ENCODE measurements at regions not wholly inside any gene's neighbourhood (a gene's known extent, or its start where the extent isn't known, plus 50 kb on each side); places are given as distances from the start of the nearest gene placed in this dataset.

GRCh38 chr6:51490101-51490500, 597.3 kb downstream of the PKHD1 start:
- intact Hi-C loops (cut with micrococcal nuclease; ENCODE audit: unreplicated experiment), result no loop called here
- Histone ChIP-seq H3K27ac (ENCODE audit: control insufficient read depth, insufficient read depth) (no peak overlapping the region), H3K4me3 (no peak overlapping the region), H3K79me2 (ENCODE audit: control insufficient read depth, insufficient read depth, low read length) (no peaks in the 10 kb centered on the region), H3K27me3 (replicated peaks in 1 of 2; ENCODE audit: control insufficient read depth in 2 of 2, insufficient read depth in 2 of 2, low read length in 1 of 2) (no peaks in the 10 kb centered on the region), H3K9ac (ENCODE audit: control insufficient read depth, insufficient read depth, low read length) (no peak overlapping the region), H3K4me2 (ENCODE audit: control insufficient read depth, insufficient read depth) (no peak overlapping the region), H3K4me1 (ENCODE audit: control insufficient read depth, insufficient read depth, low read length) (no peaks in the 10 kb centered on the region), H2AFZ (ENCODE audit: control insufficient read depth, low read depth, low read length) (no peak overlapping the region), H3K36me3 (ENCODE audit: control insufficient read depth in 2 of 2, insufficient read depth in 2 of 2, low read length in 1 of 2) (no peaks in the 10 kb centered on the region), H4K20me1 (ENCODE audit: control insufficient read depth, insufficient read depth) (no peaks in the 10 kb centered on the region), H3K9me3 (replicated peaks; ENCODE audit: control insufficient read depth, insufficient read depth, low read length) (no peaks in the 10 kb centered on the region)
- ATAC-seq, result no peak
- ChIA-PET CTCF (interaction anchor here (0.8 kb wide), 1 partner anchor 30 kb away, joined by 3 read pairs; no protein-coding TSS in a partner anchor), RAD21 (ENCODE audit: unreplicated experiment) (no interaction called here), POLR2A (no interaction called here), SMC1A (ENCODE audit: uncharacterized antibody, unreplicated experiment) (interaction anchor here (0.7 to 1.4 kb wide), 2 partner anchors 10 to 13 kb away, joined by 3 read pairs; no protein-coding TSS in a partner anchor)
- DNase-seq (ENCODE audit: low read depth, low spot score), result no peak
- FAIRE-seq, result no peak
- BruUV-seq (replicated peaks), result no TSS peak
- WGBS (ENCODE audit: insufficient coverage, insufficient replicate concordance, low lambda C conversion rate, missing lambda C conversion rate), result 0% methylated on average over 1 of the region's 1 CpG
- in situ Hi-C loops (cut with MboI), result no loop called here
- TF ChIP-seq EP300 (IDR thresholded peaks at IDR 0.05; ENCODE audit: borderline replicate concordance in 1 of 2, control insufficient read depth in 1 of 2, low read depth in 2 of 2, low read length in 2 of 2) (no peak), RUNX3 (IDR thresholded peaks at IDR 0.05; ENCODE audit: low read length) (no peak), CHD1 (IDR thresholded peaks at IDR 0.05; ENCODE audit: low read depth, low read length) (no peak), KDM1A (IDR thresholded peaks at IDR 0.05; ENCODE audit: borderline replicate concordance) (no peak), ZNF274 (IDR thresholded peaks at IDR 0.05; ENCODE audit: insufficient read depth, insufficient read length) (no peak), RELB (IDR thresholded peaks at IDR 0.05; ENCODE audit: low read depth) (no peak), SMC3 (IDR thresholded peaks at IDR 0.05; ENCODE audit: borderline replicate concordance, low read length) (no peak), CBX3 (IDR thresholded peaks at IDR 0.05; ENCODE audit: borderline replicate concordance, low read depth) (no peak), HCFC1 (IDR thresholded peaks at IDR 0.05; ENCODE audit: low read length) (no peak), POLR2AphosphoS5 (IDR thresholded peaks at IDR 0.05; ENCODE audit: low read length) (no peak), SREBF1 (IDR thresholded peaks at IDR 0.05; ENCODE audit: low read length) (no peak), CEBPZ (IDR thresholded peaks at IDR 0.05; ENCODE audit: low read depth, low read length) (no peak), RBBP5 (conservative IDR thresholded peaks at IDR 0.05) (no peak), ZNF217 (IDR thresholded peaks at IDR 0.05) (no peak), ETV6 (conservative IDR thresholded peaks at IDR 0.05 in 1 of 2, IDR thresholded peaks at IDR 0.05 in 1 of 2; ENCODE audit: borderline replicate concordance in 1 of 2, low read depth in 1 of 2) (no peak), TCF7 (IDR thresholded peaks at IDR 0.05; ENCODE audit: borderline replicate concordance) (no peak), RCOR1 (conservative IDR thresholded peaks at IDR 0.05; ENCODE audit: low read depth, low read length) (no peak)
- TF ChIP-seq, protein P1, sequence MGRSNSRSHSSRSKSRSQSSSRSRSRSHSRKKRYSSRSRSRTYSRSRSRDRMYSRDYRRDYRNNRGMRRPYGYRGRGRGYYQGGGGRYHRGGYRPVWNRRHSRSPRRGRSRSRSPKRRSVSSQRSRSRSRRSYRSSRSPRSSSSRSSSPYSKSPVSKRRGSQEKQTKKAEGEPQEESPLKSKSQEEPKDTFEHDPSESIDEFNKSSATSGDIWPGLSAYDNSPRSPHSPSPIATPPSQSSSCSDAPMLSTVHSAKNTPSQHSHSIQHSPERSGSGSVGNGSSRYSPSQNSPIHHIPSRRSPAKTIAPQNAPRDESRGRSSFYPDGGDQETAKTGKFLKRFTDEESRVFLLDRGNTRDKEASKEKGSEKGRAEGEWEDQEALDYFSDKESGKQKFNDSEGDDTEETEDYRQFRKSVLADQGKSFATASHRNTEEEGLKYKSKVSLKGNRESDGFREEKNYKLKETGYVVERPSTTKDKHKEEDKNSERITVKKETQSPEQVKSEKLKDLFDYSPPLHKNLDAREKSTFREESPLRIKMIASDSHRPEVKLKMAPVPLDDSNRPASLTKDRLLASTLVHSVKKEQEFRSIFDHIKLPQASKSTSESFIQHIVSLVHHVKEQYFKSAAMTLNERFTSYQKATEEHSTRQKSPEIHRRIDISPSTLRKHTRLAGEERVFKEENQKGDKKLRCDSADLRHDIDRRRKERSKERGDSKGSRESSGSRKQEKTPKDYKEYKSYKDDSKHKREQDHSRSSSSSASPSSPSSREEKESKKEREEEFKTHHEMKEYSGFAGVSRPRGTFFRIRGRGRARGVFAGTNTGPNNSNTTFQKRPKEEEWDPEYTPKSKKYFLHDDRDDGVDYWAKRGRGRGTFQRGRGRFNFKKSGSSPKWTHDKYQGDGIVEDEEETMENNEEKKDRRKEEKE (IDR thresholded peaks at IDR 0.05), result no peak

All from GM12878 (cell line).